ENCODE measurements at regions not wholly inside any gene's neighbourhood (a gene's known extent, or its start where the extent isn't known, plus 50 kb on each side); places are given as distances from the start of the nearest gene placed in this dataset.

DNA sequence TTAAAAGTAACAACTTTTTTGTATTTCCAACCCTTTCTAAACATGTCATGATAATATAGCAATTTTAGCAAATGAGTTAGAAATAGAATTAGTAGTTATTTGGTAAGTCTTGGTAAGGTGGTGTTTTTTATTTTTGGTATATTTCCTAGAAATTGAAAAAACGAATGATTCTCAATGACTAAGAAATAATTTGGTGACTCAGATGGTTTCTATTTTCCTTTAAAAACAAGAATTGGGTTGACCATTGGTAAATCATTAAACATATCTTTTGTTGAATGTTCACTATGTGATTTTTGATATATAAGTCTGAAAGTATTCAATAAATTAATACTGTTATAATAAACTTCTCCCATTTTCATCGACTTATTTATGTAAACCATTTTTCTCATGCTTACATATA lies 206.2 kb upstream of the BANK1 start:
- no peak for DNase-seq (ENCODE audit: low spot score)

DNA sequence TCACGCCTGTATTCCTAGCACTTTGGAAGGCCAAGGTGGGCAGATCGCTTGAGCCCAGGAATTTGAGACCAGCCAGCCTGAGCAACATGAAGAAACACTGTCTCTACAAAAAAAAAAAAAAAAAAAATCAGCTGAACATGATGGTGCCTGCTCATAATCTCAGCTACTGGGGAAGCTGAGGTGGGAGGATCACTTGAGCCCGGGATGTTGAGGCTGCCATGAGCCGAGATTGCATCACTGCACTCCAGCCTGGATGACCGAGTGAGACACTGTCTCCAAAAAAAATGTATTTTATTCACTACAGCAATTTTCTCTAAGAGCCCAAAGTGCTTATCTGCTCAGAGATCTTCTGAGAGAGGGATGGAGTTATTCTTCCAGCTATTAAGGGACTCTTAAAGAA lies 215.8 kb upstream of the PPP3CA start:
- DNase-seq (ENCODE audit: low spot score) = no peak

DNA sequence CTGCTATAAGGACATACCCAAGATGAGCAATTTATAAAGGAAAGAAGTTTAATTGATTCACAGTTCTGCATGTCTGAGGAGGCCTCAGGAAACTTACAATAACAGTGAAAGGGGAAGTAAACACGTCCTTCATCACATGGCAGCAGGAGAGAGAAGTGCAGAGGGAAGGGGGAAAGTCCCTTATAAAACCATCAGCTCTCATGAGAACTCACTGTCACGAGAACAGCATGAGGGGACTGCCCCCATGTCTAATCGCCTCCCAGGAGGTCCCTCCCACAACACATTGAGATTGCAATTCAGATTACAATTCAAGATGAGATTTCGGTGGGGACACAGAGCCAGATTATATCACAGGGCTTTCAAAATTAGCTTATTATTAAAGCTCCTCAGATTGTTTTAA lies 209.5 kb upstream of the PPP3CA start:
- DNase-seq (ENCODE audit: low spot score) = no peak

DNA sequence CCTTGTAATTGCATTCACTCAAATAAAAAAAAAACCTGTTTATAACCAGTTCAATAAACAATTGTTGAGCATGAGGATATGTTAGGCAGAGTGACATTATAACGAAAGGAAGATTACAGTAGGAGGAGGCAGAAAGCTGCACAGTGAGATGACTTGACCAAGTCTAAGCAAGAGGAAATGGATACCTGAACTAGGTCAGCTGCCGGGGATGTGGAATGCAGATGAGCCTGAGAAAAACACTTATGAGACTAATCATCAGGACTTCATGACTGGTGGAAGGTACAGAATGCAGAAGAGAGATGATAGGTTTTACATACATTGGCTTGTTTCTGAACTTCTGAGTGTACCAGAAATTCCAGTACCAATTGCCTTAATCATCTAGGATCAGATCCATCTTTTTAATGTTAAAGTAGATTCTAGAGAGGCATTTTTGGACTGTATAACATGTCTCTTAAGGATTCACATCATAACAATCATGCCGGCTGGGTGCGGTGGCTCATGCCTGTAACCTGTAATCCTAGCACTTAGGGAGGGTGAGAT lies 208.1 kb upstream of the PPP3CA start:
- DNase-seq (ENCODE audit: low spot score) = no peak

DNA sequence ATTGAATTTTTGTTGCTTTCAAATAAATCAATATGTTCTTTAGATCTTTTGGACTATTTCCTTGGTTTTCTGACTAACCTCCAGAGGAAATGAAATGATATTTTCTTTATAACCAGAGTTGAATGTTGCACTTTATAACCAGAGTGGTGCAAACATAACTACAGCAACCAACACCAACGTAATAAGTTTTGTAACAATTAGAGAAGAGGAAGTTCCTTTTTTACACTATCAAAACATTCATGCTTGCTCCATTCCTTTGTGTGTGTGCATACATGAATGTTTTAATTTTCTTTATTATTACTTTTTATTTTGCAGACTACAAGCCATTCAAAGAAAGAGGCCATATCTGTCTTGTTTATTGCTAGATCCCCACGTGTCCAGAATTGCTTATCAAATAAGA lies 193.0 kb upstream of the PPP3CA start:
- DNase-seq (ENCODE audit: low spot score) = no peak

DNA sequence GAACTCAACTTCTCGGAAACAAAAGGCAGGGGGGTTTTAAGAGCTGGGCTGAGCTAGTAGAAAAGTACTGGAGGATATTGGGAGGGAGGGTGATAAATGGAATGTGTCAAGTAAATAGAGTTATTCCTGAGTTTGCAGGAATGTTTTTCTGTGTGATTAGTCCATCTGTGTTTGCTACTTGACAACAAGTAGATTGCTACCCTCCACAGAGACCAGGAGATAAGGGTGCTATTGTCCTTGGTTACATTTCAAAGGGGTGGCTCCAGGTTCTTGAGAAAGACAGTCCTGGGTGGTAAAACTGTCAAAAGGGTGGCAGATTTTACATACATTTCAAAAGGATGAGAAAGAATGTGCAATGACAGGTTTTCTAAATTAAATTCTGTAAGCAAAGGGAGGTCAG lies 181.2 kb upstream of the PPP3CA start:
- no peak for DNase-seq (ENCODE audit: low spot score)

DNA sequence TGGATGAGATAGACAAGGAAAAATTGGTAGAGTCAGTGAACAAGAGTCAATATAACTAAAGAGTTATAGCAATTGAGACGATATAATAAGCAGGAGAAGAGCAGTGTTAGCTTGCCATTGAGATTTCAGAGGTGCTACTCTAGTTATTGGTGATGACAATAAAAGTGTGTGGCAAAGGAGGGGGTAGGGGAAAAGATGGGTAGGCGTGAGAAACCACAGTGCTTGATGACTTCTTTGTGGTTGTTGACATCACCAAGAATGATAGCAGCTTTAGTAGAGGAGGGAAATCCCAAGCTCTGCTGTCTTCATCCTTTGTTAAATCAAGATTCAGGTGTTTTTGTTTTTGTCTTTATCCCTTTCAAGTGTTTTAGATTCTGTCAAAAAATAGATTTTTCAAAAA lies 179.9 kb upstream of the PPP3CA start:
- no peak for DNase-seq (ENCODE audit: low spot score)

DNA sequence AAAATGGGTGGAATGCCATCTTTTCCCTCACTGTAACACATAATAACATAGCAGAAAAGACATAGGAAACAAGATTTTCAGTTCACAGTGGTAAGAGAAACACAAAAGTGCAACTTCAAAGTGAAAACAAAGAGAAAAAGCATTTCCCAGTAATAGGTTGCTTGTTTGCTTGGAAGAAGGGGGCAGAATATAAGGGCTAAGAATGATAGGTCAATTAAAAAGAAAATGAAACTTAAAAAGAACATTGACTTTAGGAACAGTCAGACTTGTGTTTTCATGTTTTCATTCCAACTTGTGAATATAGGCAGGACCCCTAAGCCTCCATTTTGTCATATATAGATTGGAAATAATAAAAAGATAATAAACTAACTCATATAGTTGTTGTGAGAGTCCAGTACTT lies 168.2 kb upstream of the PPP3CA start:
- DNase-seq (ENCODE audit: low spot score) = no peak

DNA sequence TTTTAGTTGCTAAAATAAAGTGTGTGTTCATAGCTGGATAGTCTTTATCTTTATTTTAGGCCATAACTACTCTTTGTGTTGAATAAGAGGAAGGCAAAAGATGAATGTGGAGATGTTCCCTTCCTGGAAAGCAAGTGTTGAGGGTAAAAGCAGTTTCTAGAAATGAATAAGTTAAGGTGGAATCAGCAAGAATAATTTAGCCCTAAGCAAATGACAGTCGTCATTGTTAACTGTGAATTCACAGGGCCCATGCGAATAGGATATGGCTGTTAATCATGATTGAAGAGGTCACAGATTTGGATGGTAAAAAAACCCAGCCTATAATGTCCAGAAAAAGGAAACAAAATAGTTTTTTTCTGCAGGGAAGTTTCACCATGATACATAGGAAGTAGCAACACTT lies 167.8 kb upstream of the PPP3CA start:
- no peak for DNase-seq (ENCODE audit: low spot score)

DNA sequence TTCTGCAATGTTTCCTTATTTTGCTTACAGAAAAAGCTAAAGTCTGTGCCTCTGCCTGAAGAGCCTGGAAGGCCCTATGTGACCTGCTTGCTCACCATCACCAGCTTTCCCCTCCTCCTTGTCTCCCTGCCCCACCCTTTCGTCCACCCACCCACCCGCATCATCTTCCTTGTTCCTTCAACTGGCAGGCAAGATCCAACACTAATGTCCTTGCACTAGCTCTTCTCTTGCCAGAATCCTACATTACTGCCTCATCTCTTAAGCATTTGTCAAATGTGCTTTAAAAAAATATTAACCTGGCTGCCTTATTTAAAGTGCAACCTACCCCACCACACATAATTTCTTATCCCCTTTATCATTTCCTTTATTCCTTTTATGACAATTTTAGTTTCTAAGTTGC lies 165.1 kb upstream of the PPP3CA start:
- no peak for DNase-seq (ENCODE audit: low spot score)

DNA sequence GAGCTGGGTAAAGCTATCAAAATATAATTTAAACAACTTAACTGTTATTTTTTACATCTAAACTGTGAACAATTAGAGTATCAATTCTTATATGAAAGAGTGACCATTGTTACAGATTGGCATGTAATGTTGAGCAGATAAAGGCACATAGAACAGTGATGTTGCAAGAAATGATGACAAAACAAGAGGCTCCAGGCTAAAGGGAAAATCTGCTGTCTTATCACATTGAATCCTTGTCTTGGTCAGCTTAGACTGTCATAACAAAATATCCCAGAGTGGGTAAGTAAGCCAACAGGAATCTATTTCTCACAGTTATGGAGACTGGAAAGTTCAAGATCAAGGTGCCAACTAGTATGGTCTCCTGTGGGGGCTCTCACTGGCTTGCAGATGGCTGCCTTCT lies 154.1 kb upstream of the PPP3CA start:
- no peak for DNase-seq (ENCODE audit: low spot score)

DNA sequence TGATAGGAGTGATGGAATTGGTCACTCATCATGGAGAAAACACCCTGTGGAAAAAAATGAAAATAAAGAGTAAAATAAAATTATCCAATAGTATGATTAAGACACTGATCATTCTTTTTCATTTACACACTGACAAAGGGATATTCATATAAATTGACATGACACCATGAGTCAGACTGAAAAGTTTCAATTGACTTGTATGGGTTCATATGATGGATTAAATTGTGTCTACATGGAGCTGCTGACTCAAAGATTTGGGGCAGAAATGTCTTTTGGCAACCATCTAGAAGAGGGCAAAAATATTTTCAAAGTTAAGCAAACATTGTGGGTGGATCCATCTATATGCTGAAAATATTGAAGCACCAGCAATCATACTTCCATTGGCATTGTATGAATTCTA lies 153.4 kb upstream of the PPP3CA start:
- no peak for DNase-seq (ENCODE audit: low spot score)

DNA sequence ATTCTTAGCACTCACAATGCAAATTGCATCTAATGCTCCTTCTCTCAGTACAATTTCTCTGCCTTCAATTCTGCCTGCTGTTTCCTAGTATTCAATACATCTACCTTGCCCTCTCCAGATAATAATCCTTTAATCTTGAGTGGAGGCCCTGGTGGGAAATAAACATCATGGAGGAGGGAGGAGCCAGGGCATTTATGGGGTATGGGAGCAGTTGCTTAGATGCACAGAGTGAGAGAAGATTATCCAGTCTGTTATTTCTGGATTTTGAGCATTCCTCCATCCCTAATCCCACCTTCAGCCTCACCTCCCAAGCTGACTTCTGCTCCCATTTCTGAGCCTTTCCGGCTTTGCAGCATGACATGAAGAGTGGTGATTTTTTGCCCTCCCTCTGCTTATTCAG lies 127.9 kb upstream of the PPP3CA start:
- DNase-seq (ENCODE audit: low spot score) = no peak

DNA sequence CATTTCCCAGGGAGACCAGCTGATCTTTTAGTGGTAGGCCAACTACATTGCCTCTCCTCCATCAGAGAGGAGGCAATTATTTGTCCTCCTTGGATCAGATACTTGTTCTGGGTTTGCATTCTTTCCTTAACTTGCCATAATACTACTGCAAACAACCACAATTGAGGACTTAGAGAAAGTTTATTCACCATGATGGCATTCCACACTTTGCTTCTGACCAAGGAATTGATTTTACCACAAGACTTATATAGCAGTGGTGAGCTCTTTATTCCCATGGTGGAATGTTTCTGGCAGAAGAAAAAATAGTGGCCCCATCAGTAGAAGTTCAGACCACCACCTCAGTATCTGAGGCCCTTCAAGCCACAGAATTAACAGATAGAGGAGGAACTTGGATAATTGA lies 123.9 kb upstream of the PPP3CA start:
- no peak for DNase-seq (ENCODE audit: low spot score)

DNA sequence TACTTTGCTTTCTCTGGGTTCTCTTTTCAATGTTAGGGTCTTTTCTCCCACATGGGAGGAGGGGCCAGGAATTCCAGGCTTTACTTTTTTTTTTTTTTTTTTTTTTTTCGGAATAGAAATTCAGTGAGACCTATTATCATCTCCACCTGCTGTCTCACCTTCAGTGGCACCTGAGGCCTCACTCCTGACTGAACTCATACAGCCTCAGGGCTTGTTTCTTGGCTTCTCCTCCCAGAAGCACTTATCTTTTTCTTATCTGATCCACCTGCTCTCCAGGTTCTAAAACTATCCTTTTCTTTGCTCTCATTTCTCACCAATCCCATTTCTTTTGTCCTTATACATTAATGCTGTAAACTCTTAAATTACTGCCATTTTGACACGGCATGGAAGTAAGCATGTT lies 117.3 kb upstream of the PPP3CA start:
- no peak for DNase-seq (ENCODE audit: low spot score)

DNA sequence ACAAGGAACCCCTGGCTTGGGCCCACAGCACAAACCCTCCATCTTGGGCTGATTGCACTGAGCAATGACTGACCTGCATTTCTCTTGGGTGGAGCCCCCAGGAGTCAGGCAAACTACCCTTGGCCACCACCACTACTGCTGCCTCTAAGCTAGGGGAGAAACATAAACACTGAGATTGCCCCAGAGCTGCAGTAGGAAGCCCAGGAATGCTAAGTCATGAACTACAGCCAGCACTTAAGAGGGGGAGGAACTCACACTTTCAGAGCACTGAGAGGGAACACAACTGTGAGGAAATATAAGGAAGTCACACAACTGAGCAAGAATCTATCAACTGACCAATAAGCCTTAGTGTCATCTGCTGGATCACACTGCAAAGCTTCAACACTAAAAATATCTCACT lies 111.6 kb upstream of the PPP3CA start:
- DNase-seq (ENCODE audit: low spot score) = no peak

DNA sequence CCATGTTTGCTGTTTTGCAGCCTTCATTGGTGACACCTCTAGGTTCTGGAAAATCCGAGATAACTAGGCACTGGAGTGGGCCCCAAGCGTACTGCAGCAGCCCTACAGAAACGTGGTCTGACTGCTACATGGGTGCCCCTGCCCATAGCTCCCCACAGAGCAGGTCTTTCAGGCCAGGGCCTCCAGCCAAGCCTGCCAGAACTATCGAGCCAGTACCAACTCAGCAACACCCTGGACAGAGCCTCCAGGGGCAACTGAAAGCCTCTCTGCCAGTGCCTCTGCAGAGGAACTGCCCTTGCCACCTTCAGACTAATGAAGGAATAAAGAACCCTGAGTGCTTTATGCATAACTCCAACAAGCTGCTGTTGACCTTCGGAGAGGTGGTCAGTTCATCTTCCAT lies 111.1 kb upstream of the PPP3CA start:
- no peak for DNase-seq (ENCODE audit: low spot score)

DNA sequence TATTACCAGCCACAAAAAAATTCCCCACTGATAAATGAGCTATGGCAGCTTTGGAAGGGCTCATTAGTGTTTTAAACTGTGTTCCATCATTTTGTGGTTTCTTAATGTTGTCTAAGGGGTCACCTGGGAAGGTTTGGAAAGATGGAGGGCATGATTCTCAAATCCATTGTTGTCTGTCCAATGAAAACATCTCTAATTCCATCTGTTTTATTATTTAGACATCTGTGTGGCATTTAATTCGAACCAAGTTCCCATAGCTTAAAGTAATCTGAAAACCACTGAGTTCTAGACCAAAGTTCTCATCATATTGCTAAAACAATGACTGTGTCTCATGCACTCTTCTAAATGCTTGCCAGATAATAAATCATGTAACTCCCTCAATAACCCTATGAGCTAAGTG lies 103.8 kb upstream of the PPP3CA start:
- no peak for DNase-seq (ENCODE audit: low spot score)

DNA sequence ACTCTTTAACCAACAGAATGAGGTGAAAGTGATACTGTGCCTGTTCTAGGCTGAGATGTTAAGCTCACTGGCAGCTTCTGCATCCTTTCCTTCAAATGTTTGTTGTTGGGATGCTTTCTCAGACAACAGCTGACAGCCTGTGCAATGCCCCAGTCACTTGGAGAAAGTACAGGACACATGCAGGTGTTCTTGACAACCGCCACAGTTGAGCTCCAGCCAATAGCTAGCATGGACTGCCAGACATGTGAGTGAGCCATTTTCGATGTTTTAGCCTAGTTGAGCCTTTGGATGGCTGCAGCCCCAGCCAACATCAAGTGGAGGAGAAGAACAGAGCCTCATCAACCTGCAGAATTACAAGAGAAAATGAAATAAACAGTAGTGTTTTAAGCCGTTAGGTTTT lies 94.1 kb upstream of the PPP3CA start:
- DNase-seq (ENCODE audit: low spot score) = no peak

DNA sequence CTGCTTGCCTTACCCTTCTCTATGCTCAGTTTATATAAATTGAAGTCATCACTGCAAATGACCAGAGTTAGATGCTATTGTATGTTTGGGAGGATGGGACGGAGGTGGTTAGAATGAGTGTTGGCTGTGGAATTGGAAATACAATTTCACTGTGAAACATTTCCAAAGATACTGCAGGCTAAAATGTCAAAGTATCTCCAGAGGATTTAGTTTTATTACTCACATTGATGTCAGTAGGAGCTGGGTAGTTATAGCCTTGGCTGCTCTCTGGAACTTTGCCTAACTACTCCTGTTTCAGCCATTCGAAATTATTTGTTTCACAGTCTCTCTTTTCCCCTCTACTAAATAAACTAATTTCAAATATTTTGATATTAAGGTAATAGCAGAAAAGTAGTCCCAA lies 92.6 kb upstream of the PPP3CA start:
- DNase-seq (ENCODE audit: low spot score) = no peak

DNA sequence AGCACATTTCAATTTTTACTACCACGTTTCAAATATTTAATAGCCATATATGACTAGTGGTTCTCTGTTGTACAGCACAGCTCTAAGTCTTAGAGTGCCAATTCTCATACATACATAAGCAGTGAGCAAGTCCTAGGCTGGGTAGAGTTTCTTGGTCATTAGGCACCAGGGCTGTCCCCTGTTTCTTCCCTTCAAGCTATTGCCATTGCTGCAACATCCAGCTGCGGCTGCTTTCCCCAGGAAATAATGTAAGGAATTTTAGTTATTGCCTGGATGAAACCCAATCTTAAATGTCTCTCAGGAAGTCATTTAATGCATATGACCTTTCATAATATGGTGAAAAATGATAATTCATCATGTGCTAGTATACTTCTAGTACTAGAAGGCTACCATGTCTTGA lies 74.1 kb upstream of the PPP3CA start:
- DNase-seq (ENCODE audit: low spot score) = no peak

DNA sequence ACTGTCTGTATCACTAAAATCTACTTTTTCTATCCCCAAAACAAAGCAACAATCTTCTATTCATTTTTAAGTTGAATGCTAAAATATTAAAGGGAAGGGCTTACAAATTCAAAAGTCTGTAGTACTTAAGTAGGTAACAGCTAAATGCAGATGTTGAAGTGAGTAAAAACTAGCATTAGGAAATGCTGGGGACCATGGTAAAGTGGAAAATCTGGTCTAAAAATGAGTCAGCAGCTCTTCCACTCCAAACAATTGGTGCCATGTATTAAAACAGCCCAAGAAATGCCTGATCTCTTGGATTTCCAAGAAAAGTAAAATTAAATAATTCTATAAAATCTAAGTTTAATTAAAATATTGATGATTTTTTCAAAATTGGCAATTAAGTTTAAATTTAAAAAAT lies 73.3 kb upstream of the PPP3CA start:
- no peak for DNase-seq (ENCODE audit: low spot score)

DNA sequence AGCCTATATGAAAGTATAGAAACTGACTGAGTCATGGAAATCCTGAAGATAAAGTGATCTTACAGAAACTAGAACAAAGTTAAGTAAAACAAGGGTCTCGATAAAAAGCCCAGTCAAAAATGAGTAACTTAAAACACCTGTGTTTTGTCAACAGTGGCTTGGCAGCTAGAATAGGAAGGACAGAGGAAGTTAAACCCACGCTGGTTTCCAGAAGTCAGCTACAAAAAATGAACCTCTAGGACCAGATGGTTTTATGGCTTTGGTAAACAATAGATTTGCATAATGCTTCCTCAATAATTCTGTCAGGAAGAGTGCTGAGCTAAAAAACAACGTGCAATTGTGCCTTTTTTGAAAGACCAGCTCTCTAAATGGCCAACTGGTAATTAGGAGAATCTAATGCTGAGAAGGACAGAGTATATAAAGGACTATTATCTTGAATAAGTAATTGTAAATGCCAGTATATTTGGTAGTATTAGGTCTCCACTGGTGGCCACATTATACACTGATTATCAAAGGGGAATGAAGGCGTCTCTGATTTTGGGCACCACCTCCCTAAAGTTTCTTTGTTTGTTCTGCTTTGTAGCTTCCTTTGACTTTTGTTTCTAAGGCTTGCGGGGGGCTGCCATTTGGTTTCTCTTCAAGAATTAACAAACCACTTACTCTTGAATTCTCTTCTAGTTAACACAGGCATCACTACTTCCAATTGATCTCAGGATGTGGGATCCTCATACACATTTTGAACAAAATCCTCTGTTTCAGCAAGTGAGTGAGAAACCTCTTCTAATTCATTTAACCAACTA lies 72.2 kb upstream of the PPP3CA start:
- no peak for DNase-seq (ENCODE audit: low spot score)

DNA sequence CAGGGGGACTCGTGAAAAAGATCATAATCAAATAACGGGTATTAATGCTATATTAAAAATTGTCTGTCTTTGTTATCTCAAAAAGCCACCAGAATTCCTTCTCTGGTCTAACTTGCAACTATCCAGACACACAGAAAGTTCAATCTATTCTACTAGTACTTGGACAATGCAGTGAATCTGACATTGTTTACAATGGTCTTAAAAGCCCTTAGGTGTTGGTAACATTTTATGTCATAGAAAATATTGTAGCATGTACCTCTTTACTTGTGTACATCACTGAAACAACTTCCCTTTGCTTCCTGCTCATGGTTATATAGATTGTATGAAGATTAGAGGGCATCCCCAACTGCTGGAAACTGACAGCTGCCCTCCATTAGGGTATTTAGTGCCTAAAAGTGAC lies 71.1 kb upstream of the PPP3CA start:
- DNase-seq (ENCODE audit: low spot score) = no peak
